HG03439 (cell line): ENCODE measurements at regions not wholly inside any gene's neighbourhood (a gene's known extent, or its start where the extent isn't known, plus 50 kb on each side); places are given as distances from the start of the nearest gene placed in this dataset.

ENCODE experiments used
- ATAC-seq: cut with Tn5 transposase; IDR thresholded peaks from one replicate; pipeline ENCODE4 v1.9.1; 2021; ENCODE audit warnings: mild to moderate bottlenecking, moderate library complexity; ENCODE audit not compliant: unreplicated experiment

DNA sequence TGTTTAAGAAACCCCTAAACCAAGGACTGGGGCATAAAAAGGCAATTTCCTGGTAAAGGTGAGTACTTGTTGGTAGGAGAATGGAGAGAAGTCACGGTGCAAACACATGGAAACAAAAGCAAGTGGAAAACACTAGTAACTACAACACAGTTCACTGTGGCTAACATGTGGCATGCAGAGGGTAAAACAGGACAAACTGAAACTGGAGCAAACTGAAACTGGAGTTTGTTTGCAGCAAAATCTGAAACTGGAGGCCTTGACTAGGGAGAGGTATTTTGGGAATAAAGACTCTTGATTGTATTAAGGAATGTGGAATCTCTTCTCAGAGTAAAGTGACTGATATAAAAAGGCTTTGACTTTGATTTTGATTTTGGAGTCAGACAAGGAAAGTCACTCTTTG, 376.3 kb upstream of the PRMT6 start:
- ATAC-seq = no peak

DNA sequence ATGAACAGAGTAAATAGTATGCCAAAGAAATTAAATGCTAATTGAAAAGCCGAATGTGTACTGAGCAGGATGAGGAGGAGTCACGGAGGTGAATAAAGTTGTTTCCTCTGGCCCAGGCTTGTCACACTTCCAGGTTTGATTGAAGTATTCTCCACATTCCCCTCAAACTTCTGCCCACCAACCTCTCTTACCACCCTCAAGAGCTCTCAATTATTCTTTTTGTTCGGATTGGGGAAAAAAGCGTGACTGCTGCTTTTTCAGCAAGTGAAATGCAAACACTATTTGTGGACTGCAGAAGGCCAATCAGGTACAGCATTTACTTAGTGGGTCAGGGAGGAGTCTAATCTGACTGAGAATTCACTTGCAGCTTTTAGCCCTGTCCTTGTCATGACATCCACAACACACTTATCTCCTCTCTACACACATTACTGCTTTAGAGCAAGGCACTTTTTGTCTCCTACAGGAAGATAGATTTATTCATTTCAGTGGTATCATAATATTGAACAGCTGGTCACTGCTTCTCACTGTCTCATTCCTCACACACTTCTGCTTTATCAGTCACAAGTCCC, 375.6 kb upstream of the PRMT6 start:
- ATAC-seq = no peak

- no peak for ATAC-seq
These were observed 374.4 kb upstream of the PRMT6 start for GRCh38 chr1:106681939-106682522.

DNA sequence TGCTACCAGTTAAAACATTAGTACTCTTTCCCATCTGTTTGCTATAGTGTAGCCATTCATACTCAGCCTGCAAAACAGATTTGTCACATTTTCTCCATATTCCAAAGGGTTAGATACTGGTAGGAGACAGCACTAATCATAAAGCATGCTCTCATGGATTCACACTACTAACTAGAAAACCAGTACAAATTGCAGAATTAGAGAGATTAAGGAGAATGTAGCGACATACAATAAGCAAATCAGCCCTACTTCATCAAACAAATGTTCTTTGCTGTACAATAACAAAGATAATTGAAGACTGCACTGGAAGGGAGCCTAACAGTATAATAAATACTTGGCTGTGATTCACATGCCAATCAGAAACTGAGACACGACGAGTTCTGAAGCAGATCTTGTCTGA, 368.0 kb upstream of the PRMT6 start:
- ATAC-seq = no peak

- no peak for ATAC-seq
These were observed 357.8 kb upstream of the PRMT6 start for GRCh38 chr1:106698660-106699059.

GRCh38 chr1:106699433-106699832, 357.0 kb upstream of the PRMT6 start:
- ATAC-seq = no peak

DNA sequence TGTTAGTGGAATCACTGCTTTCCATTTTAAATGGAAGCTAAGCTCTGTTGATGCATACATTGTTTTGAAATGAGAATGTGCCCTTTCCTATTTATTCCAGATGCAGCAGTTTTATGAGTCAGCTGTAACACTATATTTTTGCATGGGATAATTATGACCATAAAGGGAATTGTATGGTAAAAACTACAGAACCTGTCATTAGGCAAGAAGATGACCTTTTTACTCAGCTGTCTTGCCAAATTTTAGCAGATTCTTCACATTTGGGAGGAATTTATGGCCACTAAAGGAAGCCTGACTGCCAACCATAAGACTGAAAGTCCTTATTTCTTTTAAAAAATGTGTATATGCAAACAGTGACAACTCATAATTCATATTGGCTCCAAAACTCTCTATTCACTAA, 356.3 kb upstream of the PRMT6 start:
- ATAC-seq = no peak

- no peak for ATAC-seq
These were observed 350.5 kb upstream of the PRMT6 start for GRCh38 chr1:106705971-106706370.

DNA sequence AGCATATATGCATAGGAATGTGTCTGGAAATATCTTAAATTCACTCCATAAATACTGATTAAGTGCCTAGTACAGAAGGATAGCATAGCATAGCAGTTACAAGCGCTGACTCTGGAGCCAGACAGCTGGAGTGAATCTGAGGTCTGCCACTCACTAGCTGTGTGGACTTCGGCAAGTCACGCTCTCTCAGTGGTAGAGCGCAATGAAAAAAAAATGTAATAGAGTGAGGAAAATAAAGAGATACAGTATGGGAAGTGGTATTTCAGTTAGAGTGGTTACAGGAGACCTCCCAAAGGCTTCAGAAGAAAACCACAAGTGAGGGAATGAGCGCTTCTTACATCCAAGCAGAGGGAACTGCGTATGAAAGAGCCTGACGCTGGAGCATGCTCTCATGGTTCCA, 338.9 kb upstream of the PRMT6 start:
- ATAC-seq = no peak

GRCh38 chr1:106721790-106722189, 334.7 kb upstream of the PRMT6 start:
- ATAC-seq = no peak

DNA sequence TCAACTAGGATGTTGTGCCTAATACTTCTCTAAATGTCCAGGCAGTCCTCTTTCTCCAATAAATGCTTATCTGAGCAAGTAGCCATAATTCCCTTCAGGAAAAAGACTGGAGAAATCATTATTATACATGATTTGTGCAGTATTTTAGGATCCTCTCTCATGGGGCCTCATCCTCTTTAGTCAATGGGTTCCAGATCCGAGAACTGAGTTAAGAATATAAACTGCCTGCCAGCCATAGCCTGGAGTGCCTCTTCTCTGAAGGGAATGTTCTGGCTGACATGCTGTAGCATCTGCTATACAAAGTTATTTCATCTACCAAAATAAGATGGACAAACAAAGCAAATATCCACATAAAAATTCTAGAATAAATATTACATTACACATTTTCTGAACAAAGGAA, 334.0 kb upstream of the PRMT6 start:
- no peak for ATAC-seq

DNA sequence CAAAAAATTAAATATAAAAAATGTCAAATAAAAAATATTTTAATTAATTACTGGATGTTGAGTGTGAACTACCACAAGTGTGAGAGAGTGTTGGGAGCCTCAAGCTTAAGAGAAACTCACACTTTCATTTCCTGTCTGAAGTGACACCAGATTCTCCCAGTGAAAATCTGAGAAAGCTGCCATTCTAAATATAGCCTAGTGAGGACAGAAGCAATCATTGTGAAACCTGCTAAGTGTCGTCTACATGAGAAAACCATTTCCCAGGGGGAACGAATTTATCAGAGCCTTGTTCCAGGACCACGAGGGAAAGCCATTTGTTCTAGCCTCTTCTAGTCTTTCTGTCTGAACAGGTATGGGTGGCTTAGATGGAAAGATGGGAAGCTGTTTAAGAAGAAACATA, 329.3 kb upstream of the PRMT6 start:
- ATAC-seq = no peak

DNA sequence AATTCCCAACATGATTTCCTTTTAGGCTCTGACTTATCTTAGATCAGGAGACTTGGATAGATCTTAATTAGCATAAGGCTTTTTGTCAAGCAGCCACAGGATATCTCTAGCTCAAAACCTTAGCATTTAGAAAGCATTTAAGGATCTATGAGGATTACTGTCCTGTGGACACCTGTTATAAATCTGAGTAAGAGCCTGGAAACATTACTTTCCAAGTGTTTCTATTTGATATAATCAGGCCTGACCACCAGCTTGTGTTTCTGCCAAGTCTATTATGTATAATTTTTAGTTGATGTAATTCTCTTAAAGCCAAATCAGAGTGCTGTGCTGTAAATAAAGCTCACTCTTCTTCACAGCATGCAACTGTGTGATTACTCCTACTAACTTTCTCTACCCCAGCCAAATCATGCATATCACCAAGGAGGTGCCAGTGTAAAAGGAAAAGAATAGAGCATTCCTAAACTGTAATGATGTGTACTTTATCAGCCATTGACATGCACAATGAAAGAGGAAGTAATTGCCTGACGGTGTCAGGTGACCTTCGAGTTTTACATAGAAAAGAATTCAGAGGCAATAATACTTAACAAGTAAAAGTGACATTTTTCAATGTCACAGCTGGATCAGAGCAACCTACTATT, 309.9 kb upstream of the PRMT6 start:
- ATAC-seq = no peak

DNA sequence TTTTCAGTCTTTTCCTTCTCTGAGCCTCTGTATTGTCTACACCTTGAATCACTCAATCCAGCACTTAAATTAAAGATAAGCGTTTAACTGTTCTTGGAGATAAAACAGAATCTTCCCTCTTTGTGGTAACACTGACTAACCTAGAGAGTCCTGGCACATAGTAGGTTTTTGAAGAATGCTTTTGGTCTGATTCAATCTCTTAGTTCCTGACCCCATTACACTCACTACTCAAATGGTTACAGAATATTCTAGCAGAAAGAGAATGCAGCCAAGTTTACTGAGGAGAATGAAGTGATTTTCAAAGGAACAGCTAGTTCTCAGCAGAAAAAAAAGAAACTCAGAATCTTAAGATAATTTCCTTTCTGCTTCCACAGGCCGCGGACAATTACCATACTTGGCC, 309.2 kb upstream of the PRMT6 start:
- no peak for ATAC-seq

- no peak for ATAC-seq
These were observed 308.7 kb upstream of the PRMT6 start for GRCh38 chr1:106747791-106748190.

- ATAC-seq = no peak
These were observed 307.9 kb upstream of the PRMT6 start for GRCh38 chr1:106748606-106749005.

DNA sequence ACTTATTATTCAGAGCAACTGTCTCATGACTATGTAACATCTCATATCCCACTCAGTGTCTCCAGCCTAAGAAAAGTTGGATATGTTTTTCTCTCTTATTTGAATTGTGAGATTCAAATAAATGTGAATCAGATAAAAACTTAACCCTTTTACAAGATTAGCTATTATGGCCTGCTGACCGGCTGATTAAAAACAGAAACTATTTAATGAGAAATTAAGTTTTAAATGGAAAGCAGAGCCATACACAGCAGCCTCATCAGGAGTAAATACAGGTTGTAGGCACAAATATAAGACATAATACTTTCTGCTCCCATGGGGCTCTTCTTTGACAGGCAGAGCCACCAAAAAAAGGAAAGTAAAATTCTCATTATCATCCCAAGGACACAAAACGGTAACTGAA, 307.0 kb upstream of the PRMT6 start:
- ATAC-seq = no peak

GRCh38 chr1:106749906-106750305, 306.6 kb upstream of the PRMT6 start:
- no peak for ATAC-seq

DNA sequence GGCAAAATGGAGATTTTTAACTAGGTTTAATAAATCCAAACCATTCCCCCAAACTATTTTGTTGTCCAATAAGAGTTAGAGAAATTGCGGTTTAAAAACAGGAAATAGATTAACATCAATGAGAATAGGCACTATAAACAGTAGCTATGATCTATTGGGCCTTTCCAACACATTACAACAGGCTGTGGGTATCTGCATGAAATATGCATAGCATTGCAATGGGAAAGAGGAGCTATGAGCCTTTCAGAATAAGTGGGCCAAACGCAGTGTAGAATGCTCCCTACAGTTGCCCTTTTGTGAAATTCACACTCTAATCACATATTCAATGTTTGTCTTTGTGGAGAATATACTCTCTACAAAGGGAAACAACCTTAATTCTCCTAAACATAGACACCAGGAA, 305.5 kb upstream of the PRMT6 start:
- ATAC-seq = no peak

DNA sequence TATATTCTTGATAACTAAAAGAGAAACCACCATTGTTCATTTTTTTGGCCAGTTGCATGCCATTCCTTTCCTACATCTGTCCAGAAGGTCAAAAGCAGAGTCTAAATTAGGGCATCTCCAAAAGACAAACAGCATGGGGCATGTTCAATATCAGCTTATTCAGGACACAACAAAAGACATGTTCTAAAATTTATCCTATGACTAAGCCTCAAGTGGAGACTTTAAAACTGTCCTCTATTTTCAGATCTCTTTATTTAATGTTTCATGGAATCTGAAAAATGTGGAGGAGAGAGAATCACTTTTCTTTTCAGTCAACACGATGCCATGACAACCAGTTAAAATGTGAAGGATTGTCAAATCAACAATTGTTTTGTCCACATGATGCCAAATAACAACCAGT, 303.4 kb upstream of the PRMT6 start:
- ATAC-seq = no peak

DNA sequence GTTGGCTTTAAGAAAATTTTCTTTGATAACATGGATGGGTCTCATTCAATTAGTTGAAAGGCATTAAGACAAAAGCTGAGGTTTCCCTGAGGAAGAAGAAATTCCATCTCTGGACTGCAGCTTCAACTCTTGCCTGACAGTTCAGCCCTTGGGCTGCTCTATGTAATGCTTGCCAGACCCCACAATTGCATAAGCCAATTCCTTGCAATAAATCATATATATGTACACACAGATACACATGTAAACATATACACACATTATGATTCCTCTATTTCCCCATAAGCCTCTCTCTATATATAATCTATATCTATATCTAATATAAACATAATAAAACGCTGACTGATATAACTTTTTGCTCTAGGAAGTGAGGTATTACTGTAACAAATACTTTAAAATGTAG, 301.5 kb upstream of the PRMT6 start:
- no peak for ATAC-seq

DNA sequence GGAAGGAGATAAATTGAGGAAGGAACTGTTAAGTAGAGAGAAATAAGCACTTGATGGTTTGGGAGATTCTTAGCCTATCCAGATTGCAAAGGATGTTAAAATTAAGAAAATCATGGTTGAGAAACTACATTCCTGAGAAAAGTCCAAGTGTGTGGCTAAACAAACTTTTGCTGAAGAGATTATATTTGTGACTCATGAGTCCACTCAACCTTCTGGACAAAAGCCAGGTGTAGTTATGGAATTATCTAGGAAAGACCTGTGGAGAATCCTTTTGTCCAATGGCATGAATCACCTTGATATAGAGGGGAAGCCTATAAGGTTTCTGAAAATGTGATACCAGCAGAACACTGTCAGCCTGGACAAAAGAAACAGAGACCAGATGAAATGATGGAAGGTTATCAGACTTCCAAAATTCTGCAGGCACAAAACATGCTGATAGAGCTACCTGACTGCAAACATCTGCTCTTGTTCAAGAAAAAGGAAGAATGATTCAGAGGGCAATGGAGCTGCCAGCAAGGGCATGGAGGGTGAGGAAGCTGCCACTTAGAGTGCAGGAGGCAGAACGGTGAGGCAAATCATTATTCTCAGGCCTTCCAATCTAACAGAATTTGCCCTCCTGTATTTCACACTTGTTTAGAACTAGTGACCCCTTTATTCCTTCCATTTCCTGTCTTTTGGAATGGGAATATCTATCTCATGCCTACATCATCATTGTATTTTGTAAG, 300.6 kb upstream of the PRMT6 start:
- ATAC-seq = no peak
